Loucy (cell line): ENCODE measurements at regions not wholly inside any gene's neighbourhood (a gene's known extent, or its start where the extent isn't known, plus 50 kb on each side); places are given as distances from the start of the nearest gene placed in this dataset.

ENCODE experiments used
- CTCF ChIP-seq: fragments of 200-600 bp; sonication (generic); conservative IDR thresholded peaks from 2 replicates; pipeline ENCODE4 v1.5.1; 2014; ENCODE audit warnings: mild to moderate bottlenecking, antibody characterized with exemption, low read length
- EZH2phosphoT487 ChIP-seq: fragments of 200-600 bp; IDR thresholded peaks from 2 replicates; pipeline ENCODE4 v1.6.1; 2018; ENCODE audit warnings: antibody characterized with exemption, mild to moderate bottlenecking, moderate library complexity, borderline replicate concordance

DNA sequence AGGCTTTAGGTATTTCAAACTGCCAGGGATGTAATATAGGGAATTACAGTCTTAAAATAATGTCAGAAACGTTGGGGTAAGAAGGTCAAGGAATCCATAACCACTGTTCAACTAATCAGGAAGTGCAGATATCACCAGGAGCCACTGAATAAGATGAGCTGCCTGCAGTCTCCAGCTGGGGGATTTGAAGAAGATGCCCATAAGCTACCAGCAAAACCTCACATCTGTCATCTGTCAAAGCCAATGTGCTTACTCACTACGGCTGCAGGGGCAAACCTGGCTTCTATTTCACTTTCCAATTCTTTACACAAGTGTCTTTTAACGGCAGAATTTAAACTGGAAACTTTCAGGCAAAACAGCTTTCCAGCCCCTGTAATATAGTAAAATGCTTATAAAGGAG is 1410.1 kb upstream of the ATXN8OS start:
- no peak for TF ChIP-seq CTCF
- no peak for TF ChIP-seq EZH2phosphoT487
